Mucosa of rectum (tissue), 2 donors: ENCODE measurements at regions not wholly inside any gene's neighbourhood (a gene's known extent, or its start where the extent isn't known, plus 50 kb on each side); places are given as distances from the start of the nearest gene placed in this dataset.

ENCODE experiments used
- H3K27ac ChIP-seq, 2 donors: one replicate each; pipeline ENCODE4 v1.7.0; 2013; ENCODE audit warnings: inconsistent platforms in 2 of 2, low read depth in 2 of 2, low read length in 2 of 2
- H3K27me3 ChIP-seq, 2 donors: one replicate each; pipeline ENCODE4 v1.7.0; 2013; ENCODE audit warnings: low read length in 2 of 2; ENCODE audit not compliant: control insufficient read depth in 2 of 2, insufficient read depth in 2 of 2
- H3K36me3 ChIP-seq, 2 donors: one replicate each; pipeline ENCODE4 v1.7.0; 2013; ENCODE audit warnings: low read length in 2 of 2; ENCODE audit not compliant: control insufficient read depth in 2 of 2, insufficient read depth in 2 of 2
- H3K4me1 ChIP-seq, 2 donors: one replicate each; pipeline ENCODE4 v1.7.0; 2013; ENCODE audit warnings: low read length in 2 of 2, mild to moderate bottlenecking in 1 of 2; ENCODE audit not compliant: control insufficient read depth in 2 of 2, insufficient read depth in 2 of 2
- H3K4me3 ChIP-seq, 2 donors: one replicate each; pipeline ENCODE4 v1.7.0; 2013; ENCODE audit warnings: low read length in 2 of 2
- H3K9ac ChIP-seq, 2 donors: one replicate each; pipeline ENCODE4 v1.7.0; 2013; ENCODE audit warnings: low read length in 2 of 2, low read depth in 1 of 2, mild to moderate bottlenecking in 1 of 2
- H3K9me3 ChIP-seq, 2 donors: one replicate each; pipeline ENCODE4 v1.7.0; 2013; ENCODE audit warnings: low read length in 2 of 2; ENCODE audit not compliant: control insufficient read depth in 2 of 2
- donor health status: healthy.
- donor health status: Normal muscosa, but diverticular disease.

- no peaks in the 10 kb centered on the region for H3K27me3 ChIP-seq
- no peak overlapping the region for H3K9ac ChIP-seq
- no peaks in the 10 kb centered on the region for H3K36me3 ChIP-seq
- no peaks in the 10 kb centered on the region for H3K4me1 ChIP-seq
- H3K9me3 ChIP-seq = no peaks in the 10 kb centered on the region
- H3K27ac ChIP-seq = no peak overlapping the region
- H3K4me3 ChIP-seq = no peak overlapping the region
Observed at GRCh38 chr4:80124246-80125211, 51.5 kb upstream of the ANTXR2 start.
